ENCODE measurements at regions not wholly inside any gene's neighbourhood (a gene's known extent, or its start where the extent isn't known, plus 50 kb on each side); places are given as distances from the start of the nearest gene placed in this dataset.
"Not testable (repeated sequence)": the region's sequence is repeated elsewhere in the genome, so short reads cannot be mapped to it uniquely, and the experiment has no call there.

GRCh38 chr2:158869122-158869521, 74.0 kb downstream of the DAPL1 start:
- TF ChIP-seq EZH2 (IDR thresholded peaks at IDR 0.05; ENCODE audit: borderline replicate concordance, insufficient read depth, low read depth, low read length, poor library complexity, severe bottlenecking); CTCF (IDR thresholded peaks at IDR 0.05): not testable (repeated sequence)

Measured in B cell (primary cell).